ENCODE measurements at regions not wholly inside any gene's neighbourhood (a gene's known extent, or its start where the extent isn't known, plus 50 kb on each side); places are given as distances from the start of the nearest gene placed in this dataset.

GRCh38 chr2:65812887-65813286 lies 380.5 kb upstream of the SPRED2 start:
- Histone ChIP-seq H3K4me2 (ENCODE audit: low read depth, low read length, poor library complexity, severe bottlenecking) (no peak overlapping the region), H3K4me3 (ENCODE audit: insufficient read depth, low read length, poor library complexity, severe bottlenecking) (no peak overlapping the region), H3K27ac (ENCODE audit: low read depth, low read length) (no peak overlapping the region), H3F3A (ENCODE audit: insufficient read depth) (no peaks in the 10 kb centered on the region), H3K9me3 (ENCODE audit: insufficient read depth, low read length) (no peaks in the 10 kb centered on the region), H3K9me2 (replicated peaks; ENCODE audit: insufficient read depth, low read length) (no peaks in the 10 kb centered on the region), H3K79me2 (ENCODE audit: insufficient read depth, low read length) (no peaks in the 10 kb centered on the region), H3K36me3 (ENCODE audit: low read length) (no peaks in the 10 kb centered on the region), H4K20me1 (ENCODE audit: low read depth, low read length) (no peaks in the 10 kb centered on the region), H3K27me3 (ENCODE audit: low read length) (no peaks in the 10 kb centered on the region), H3K9ac (ENCODE audit: low read length) (no peak overlapping the region), H2AFZ (ENCODE audit: low read depth, low read length, severe bottlenecking) (no peak overlapping the region)
- TF ChIP-seq CTCF (IDR thresholded peaks at IDR 0.05; ENCODE audit: insufficient read depth, low read length, poor library complexity, severe bottlenecking) (no peak), EZH2phosphoT487 (conservative IDR thresholded peaks at IDR 0.05; ENCODE audit: low read length) (no peak)

- Histone ChIP-seq H3K36me3 (ENCODE audit: low read length) (no peaks in the 10 kb centered on the region), H3K9me3 (ENCODE audit: insufficient read depth, low read length) (no peaks in the 10 kb centered on the region), H3K4me3 (ENCODE audit: insufficient read depth, low read length, poor library complexity, severe bottlenecking) (no peak overlapping the region), H3K4me2 (ENCODE audit: low read depth, low read length, poor library complexity, severe bottlenecking) (no peak overlapping the region), H3K79me2 (ENCODE audit: insufficient read depth, low read length) (no peaks in the 10 kb centered on the region), H3K9me2 (replicated peaks; ENCODE audit: insufficient read depth, low read length) (no peaks in the 10 kb centered on the region), H3F3A (ENCODE audit: insufficient read depth) (no peaks in the 10 kb centered on the region), H3K27ac (ENCODE audit: low read depth, low read length) (no peak overlapping the region), H3K9ac (ENCODE audit: low read length) (no peak overlapping the region), H2AFZ (ENCODE audit: low read depth, low read length, severe bottlenecking) (no peak overlapping the region), H4K20me1 (ENCODE audit: low read depth, low read length) (no peaks in the 10 kb centered on the region), H3K27me3 (ENCODE audit: low read length) (no peaks in the 10 kb centered on the region)
- TF ChIP-seq CTCF (IDR thresholded peaks at IDR 0.05; ENCODE audit: insufficient read depth, low read length, poor library complexity, severe bottlenecking) = no peak
- TF ChIP-seq EZH2phosphoT487 (conservative IDR thresholded peaks at IDR 0.05; ENCODE audit: low read length) = no peak
Observed at GRCh38 chr2:65807942-65808341, 375.5 kb upstream of the SPRED2 start.

- Histone ChIP-seq H3K27me3 (ENCODE audit: low read length) (no peaks in the 10 kb centered on the region), H3K9ac (ENCODE audit: low read length) (no peak overlapping the region), H3K79me2 (ENCODE audit: insufficient read depth, low read length) (no peaks in the 10 kb centered on the region), H3K9me3 (ENCODE audit: insufficient read depth, low read length) (no peaks in the 10 kb centered on the region), H3K36me3 (ENCODE audit: low read length) (no peaks in the 10 kb centered on the region), H2AFZ (ENCODE audit: low read depth, low read length, severe bottlenecking) (no peak overlapping the region), H3F3A (ENCODE audit: insufficient read depth) (no peaks in the 10 kb centered on the region), H3K27ac (ENCODE audit: low read depth, low read length) (no peak overlapping the region), H3K4me2 (ENCODE audit: low read depth, low read length, poor library complexity, severe bottlenecking) (no peak overlapping the region), H3K9me2 (replicated peaks; ENCODE audit: insufficient read depth, low read length) (no peaks in the 10 kb centered on the region), H3K4me3 (ENCODE audit: insufficient read depth, low read length, poor library complexity, severe bottlenecking) (no peak overlapping the region), H4K20me1 (ENCODE audit: low read depth, low read length) (no peaks in the 10 kb centered on the region)
- TF ChIP-seq EZH2phosphoT487 (conservative IDR thresholded peaks at IDR 0.05; ENCODE audit: low read length) = no peak
- TF ChIP-seq CTCF (IDR thresholded peaks at IDR 0.05; ENCODE audit: insufficient read depth, low read length, poor library complexity, severe bottlenecking) = no peak
Observed at GRCh38 chr2:65804777-65805176, 372.4 kb upstream of the SPRED2 start.
